Activated naive CD8-positive, alpha-beta T cell (primary cell): ENCODE measurements at regions not wholly inside any gene's neighbourhood (a gene's known extent, or its start where the extent isn't known, plus 50 kb on each side); places are given as distances from the start of the nearest gene placed in this dataset.

Experiments
- H3K27ac Mint-ChIP-seq: one replicate; pipeline ENCODE4 v1.8.0; 2021; ENCODE audit warnings: mixed read lengths
- H3K27me3 Mint-ChIP-seq: one replicate; pipeline ENCODE4 v1.8.0; 2021; ENCODE audit warnings: mixed read lengths
- H3K36me3 Mint-ChIP-seq: one replicate; pipeline ENCODE4 v1.8.0; 2021; ENCODE audit warnings: mixed read lengths
- H3K4me1 Mint-ChIP-seq: one replicate; pipeline ENCODE4 v1.8.0; 2021; ENCODE audit warnings: low read depth, mixed read lengths
- H3K4me3 Mint-ChIP-seq: one replicate; pipeline ENCODE4 v1.8.0; 2021; ENCODE audit warnings: mild to moderate bottlenecking, mixed read lengths
- H3K9me3 Mint-ChIP-seq: one replicate; pipeline ENCODE4 v1.8.0; 2021; ENCODE audit warnings: low read depth, mixed read lengths

DNA sequence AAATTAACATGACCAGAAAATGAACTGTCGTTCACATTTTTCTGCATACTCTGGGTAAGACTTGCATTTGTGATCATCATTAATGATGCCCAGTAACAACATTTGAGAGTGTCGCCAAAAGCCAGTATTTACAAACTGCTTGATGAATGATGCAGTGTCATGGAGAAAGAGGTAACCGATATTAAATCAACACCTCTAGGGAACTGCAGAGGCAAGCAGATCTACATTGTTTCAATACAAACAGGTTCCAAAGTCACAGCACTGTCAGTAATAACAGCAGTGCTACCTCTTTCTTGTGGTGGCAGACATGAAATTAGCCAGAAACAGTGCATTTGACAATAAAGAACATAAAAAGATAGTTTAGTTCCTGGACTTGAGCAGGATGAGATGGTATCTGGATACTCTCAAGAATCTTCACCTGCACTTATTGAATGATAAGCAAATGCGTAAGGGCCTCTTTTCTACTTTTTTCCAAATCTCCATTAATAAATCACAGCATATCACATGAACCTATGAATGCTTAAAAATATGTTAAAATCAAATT lies 456.6 kb downstream of the ARHGEF28 start:
- no peaks in the 10 kb centered on the region for H3K9me3 Mint-ChIP-seq
- H3K27me3 Mint-ChIP-seq = peaks cover 2% of the 10 kb centered on the region
- H3K4me1 Mint-ChIP-seq = no peaks in the 10 kb centered on the region
- H3K4me3 Mint-ChIP-seq = no peak overlapping the region
- no peak overlapping the region for H3K27ac Mint-ChIP-seq
- no peaks in the 10 kb centered on the region for H3K36me3 Mint-ChIP-seq

DNA sequence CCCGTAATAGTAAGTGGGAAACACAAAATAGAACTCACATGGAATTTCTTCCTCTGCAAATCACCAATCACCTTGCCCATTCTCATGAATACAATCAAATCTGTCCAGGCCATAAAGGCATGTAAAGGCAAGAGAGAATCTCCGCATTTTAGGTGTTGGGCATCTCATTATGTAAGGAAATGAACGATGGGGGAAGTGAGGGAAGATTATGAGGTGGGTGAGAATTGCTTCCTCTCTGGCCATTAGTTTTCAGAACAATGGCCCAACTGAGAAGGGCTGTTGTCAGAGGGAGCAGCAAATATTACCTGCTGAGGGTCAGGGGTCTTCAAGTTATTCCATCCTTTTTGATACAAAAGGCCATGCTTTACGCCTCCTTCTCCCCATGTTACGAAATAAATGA lies 455.1 kb downstream of the ARHGEF28 start:
- Mint-ChIP-seq H3K36me3 (no peaks in the 10 kb centered on the region), H3K27ac (no peak overlapping the region), H3K4me3 (no peak overlapping the region), H3K9me3 (no peaks in the 10 kb centered on the region), H3K4me1 (no peaks in the 10 kb centered on the region), H3K27me3 (no peaks in the 10 kb centered on the region)

DNA sequence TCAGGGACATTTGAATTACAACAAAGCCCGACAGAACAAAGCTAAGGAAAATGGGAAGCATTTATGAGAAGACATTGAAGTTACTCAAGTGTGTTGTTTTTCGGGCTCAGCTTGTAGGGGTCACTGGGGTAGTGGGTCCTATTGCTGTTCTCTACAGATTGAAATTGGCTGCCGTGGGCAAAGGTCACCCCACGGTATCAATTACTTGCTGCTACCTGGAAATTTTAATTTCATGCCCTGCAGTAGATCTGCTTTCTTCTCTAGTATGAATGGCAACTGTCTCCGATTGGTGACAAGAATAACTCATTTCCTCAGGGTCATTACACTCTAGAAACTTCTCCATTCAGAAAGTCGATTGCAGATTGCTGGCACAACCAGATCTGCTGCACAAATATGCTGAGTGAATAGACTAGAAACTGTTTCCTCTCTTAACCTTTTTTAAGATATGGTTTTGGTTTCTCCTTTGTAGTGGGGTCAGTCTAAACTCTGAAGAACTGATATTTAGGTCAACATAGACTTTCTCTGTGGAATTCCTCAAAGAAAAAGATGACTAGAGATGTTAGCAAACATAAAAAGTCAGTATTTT lies 454.1 kb downstream of the ARHGEF28 start:
- Mint-ChIP-seq H3K36me3 (no peaks in the 10 kb centered on the region), H3K9me3 (no peaks in the 10 kb centered on the region), H3K27me3 (no peaks in the 10 kb centered on the region), H3K4me1 (no peaks in the 10 kb centered on the region), H3K27ac (no peak overlapping the region), H3K4me3 (no peak overlapping the region)

DNA sequence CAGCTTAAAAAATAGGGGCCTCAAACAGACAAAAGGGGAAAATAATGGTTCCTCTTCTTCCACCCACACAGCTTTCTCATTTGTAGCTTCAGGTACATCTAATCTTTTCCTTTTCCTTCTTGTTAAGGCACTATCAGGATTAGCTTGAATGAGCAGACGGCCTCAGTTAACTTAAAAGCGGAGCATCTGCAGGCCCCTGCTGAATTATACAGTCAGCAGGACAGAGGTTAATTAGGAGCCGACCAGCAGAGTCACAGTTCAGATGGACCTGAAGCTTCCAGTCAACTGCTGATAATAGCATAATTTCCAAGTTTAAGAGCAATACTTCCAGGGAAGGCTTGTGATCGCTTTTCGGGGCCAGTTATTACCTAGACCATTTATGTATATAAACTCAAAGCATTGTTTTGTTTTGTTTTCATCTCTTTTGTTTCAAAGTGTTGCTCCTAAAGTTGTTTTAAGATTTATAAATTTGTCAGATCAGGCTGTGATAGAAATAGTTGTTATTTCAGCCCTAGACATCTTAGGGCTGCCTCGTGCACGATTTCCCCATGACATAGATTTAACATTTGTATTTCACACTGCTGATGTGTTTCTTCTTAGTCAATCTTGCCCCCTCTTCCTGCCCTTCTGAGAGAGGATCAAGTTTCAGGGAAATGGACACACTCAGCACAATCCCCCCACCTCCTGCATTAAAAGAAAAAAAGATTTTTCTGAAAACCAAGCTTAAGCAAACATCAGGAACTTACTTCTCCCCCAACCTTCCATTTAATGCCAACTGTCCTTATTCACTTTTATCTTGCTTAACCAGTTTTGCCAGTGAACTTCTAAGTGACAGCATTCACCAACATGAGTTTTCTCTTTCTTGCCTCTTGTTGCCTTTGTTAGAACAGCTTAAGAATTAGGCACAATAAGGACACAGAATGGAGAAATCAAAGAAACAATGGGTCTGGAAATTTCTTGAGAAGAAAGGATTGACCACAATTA lies 449.8 kb downstream of the ARHGEF28 start:
- Mint-ChIP-seq H3K36me3 (no peaks in the 10 kb centered on the region), H3K27me3 (no peaks in the 10 kb centered on the region)

DNA sequence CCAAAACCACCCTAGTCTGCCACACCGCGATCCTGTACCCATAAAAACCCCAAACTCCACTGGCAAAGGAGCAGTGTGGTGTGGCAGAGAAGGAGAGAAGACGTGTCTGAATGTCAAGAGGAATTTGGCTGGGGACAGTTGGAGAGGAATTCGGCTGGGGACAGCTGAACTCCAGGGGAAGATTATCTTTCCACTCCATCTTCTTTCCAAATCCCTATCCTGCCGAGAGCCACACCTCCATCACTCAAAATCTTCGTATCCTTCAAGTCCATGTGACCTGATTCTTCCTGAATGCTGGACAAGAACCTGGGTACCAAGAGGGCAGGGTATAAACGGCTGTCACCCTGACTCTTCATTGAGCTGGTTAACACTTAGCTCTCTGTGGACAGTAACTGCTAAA lies 448.1 kb downstream of the ARHGEF28 start:
- H3K4me3 Mint-ChIP-seq = no peak overlapping the region
- H3K36me3 Mint-ChIP-seq = no peaks in the 10 kb centered on the region

More for the DNA sequence above, 449.8 kb downstream of the ARHGEF28 start:
- H3K9me3 Mint-ChIP-seq = no peaks in the 10 kb centered on the region
- no peak overlapping the region for H3K4me3 Mint-ChIP-seq
- H3K4me1 Mint-ChIP-seq = no peaks in the 10 kb centered on the region
- no peak overlapping the region for H3K27ac Mint-ChIP-seq

DNA sequence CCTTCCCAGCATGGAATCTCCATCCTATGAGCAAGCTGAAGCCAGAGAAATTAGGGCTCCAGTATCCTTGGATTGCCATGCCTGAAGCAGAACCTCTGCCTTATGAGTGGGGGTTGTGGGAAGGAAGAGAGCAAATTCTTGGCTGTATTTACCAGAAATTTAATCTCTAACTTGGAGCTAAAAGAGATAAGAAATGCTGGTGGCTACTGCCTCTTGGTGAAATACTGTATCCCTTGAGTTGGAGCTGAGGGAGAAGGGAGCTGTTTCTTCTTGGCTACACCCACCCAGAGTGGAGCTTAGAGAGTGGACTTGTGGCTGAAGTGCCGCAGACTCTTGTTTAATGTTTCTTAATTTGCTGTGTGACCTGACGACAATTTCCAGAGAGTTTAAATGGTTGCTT lies 447.3 kb downstream of the ARHGEF28 start:
- Mint-ChIP-seq H3K4me3 (no peak overlapping the region), H3K4me1 (no peaks in the 10 kb centered on the region), H3K36me3 (no peaks in the 10 kb centered on the region), H3K9me3 (no peaks in the 10 kb centered on the region), H3K27ac (no peak overlapping the region), H3K27me3 (no peaks in the 10 kb centered on the region)

More for the DNA sequence above, 448.1 kb downstream of the ARHGEF28 start:
- no peak overlapping the region for H3K27ac Mint-ChIP-seq
- no peaks in the 10 kb centered on the region for H3K27me3 Mint-ChIP-seq
- H3K9me3 Mint-ChIP-seq = no peaks in the 10 kb centered on the region
- no peaks in the 10 kb centered on the region for H3K4me1 Mint-ChIP-seq

DNA sequence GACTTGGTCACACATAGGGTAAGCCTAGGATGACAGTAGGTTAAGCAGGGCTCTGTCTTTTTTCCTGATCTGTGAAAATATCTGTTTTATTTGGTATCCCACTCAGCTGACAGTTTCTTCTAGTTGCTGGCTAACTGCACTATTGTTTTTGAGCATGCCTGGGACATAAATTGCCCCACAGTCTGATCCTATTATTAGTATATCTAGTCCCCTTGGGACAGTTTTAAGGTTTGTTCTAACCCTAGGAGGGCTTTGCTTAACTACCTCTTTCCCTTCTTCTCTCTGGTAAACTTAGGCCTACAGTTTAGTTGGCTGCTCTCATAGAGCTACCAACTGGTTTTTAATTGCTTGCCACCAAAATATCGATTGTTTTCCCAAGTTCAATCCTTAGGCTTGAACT lies 446.6 kb downstream of the ARHGEF28 start:
- Mint-ChIP-seq H3K27ac (no peak overlapping the region), H3K4me1 (no peaks in the 10 kb centered on the region), H3K27me3 (no peaks in the 10 kb centered on the region), H3K36me3 (no peaks in the 10 kb centered on the region), H3K4me3 (no peak overlapping the region), H3K9me3 (no peaks in the 10 kb centered on the region)

DNA sequence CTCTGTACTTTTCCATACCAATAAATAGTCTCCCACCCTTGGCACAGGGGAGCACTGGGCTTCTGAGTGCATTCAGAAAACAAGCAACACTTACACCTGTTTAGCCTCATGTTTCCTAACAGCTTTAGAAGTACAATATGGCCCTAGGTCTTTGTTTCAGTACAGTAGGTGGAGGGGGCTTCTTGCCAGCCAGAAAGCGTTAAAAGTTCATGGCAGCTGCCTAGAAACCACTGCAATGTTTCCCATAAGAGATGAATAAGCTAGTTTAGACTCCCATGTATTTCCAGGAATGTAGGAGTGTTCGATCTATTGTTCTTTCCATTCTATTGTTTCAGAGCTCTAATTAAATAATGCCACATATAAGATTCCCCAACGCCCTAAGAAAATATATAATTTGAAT lies 444.8 kb downstream of the ARHGEF28 start:
- H3K4me3 Mint-ChIP-seq = no peak overlapping the region
- no peaks in the 10 kb centered on the region for H3K4me1 Mint-ChIP-seq
- H3K36me3 Mint-ChIP-seq = no peaks in the 10 kb centered on the region
- H3K27me3 Mint-ChIP-seq = no peaks in the 10 kb centered on the region
- H3K9me3 Mint-ChIP-seq = no peaks in the 10 kb centered on the region
- no peak overlapping the region for H3K27ac Mint-ChIP-seq

DNA sequence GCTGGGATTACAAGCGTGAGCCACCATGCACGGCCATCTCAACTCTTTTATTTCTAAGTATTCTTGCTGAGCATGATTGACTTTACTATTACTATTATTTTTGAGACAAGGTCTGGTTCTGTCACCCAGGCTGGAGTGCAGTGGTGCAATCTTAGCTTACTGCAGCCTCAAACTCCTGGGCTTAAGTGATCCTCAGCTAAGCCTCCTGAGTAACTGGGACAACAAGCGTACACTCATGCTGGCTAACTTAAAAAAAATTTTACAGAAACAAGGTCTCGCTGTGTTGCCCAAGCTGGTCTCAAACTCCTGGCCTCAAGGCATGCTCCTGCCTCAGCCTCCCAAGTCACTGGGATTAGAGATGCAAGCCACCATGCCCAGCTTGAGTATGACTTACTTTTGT lies 443.7 kb downstream of the ARHGEF28 start:
- no peak overlapping the region for H3K4me3 Mint-ChIP-seq
- no peak overlapping the region for H3K27ac Mint-ChIP-seq
- H3K36me3 Mint-ChIP-seq = no peaks in the 10 kb centered on the region
- H3K27me3 Mint-ChIP-seq = no peaks in the 10 kb centered on the region
- H3K9me3 Mint-ChIP-seq = no peaks in the 10 kb centered on the region
- H3K4me1 Mint-ChIP-seq = no peaks in the 10 kb centered on the region

DNA sequence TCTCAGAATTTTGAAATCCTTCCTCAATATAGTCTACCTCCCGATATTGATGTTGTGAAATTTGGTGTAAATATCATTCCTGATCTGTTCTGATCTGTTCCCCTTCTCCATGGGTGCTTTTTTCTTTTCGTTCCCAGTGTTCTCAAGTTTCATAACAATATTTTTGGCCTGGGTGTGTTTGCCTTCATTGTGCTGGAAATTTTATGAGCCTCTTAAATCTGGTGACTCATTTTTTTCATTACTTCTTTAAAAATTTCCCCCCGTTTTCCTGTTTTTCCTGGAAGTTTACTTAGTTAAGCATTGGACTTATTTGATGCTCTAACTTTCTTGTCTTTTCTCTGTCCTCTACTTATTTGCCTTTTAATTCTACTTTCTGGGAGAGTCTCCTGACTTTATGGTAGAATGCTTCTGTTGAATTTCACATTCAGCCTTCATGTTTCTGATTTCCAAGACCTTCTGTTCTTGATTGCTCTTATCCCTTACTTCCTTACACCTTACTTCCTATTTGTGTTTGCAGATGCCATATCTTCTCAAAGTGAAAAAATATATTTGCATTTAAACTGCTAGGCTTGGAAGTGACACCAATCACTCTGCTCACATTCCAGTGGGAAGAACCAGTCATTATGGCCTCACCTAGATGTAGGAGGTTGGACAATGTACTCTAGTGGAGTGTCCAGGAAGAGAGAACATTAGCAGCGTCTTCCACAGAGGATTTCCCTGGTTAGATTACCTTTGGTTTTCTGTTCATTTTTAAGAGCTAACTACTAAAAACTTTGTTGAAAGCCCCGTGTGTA lies 441.9 kb downstream of the ARHGEF28 start:
- no peaks in the 10 kb centered on the region for H3K4me1 Mint-ChIP-seq
- H3K36me3 Mint-ChIP-seq = no peaks in the 10 kb centered on the region
- no peak overlapping the region for H3K4me3 Mint-ChIP-seq
- H3K9me3 Mint-ChIP-seq = no peaks in the 10 kb centered on the region
- H3K27me3 Mint-ChIP-seq = peaks cover 4% of the 10 kb centered on the region
- no peak overlapping the region for H3K27ac Mint-ChIP-seq

DNA sequence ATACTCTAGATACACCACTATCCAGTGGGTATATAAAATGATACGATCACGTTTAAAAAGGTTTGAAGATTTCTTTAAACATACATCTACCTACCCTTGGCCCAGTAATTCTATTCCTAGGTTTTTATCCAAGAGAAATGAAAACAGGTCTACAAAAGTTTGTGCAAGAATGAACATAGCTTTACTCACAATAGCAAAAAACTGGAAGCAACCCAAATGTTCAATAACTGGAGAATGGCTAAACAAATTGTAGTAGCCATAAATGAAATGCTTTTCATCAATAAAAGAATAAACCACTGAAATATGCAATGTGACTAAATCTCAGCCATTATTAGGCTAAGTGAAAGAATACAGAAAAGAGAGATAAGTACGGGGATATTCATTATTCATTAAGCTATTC lies 438.9 kb downstream of the ARHGEF28 start:
- H3K27me3 Mint-ChIP-seq = peaks cover 4% of the 10 kb centered on the region
- no peak overlapping the region for H3K27ac Mint-ChIP-seq
- no peaks in the 10 kb centered on the region for H3K9me3 Mint-ChIP-seq
- H3K36me3 Mint-ChIP-seq = no peaks in the 10 kb centered on the region
- H3K4me3 Mint-ChIP-seq = no peak overlapping the region
- no peaks in the 10 kb centered on the region for H3K4me1 Mint-ChIP-seq

DNA sequence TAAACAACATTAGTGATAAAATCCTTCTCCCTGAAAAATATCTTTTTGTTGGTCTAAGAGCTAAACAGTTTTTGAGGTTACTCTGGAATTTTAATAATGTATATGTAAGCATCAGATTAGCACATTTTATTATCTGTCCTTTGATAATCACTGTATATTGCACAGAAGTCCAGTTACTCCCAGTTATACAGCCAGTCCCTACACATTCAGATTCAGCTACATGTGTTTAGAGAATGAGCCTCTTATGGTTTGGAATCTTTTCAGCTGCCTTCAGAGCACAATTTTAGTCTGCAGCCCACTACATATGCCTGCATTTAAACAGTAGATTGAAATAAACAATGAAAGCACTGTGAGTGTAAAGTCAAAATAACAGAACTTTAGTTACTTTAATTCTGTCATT lies 438.2 kb downstream of the ARHGEF28 start:
- H3K9me3 Mint-ChIP-seq = no peaks in the 10 kb centered on the region
- no peaks in the 10 kb centered on the region for H3K4me1 Mint-ChIP-seq
- H3K27me3 Mint-ChIP-seq = peaks cover 4% of the 10 kb centered on the region
- H3K4me3 Mint-ChIP-seq = no peak overlapping the region
- H3K27ac Mint-ChIP-seq = no peak overlapping the region
- no peaks in the 10 kb centered on the region for H3K36me3 Mint-ChIP-seq

DNA sequence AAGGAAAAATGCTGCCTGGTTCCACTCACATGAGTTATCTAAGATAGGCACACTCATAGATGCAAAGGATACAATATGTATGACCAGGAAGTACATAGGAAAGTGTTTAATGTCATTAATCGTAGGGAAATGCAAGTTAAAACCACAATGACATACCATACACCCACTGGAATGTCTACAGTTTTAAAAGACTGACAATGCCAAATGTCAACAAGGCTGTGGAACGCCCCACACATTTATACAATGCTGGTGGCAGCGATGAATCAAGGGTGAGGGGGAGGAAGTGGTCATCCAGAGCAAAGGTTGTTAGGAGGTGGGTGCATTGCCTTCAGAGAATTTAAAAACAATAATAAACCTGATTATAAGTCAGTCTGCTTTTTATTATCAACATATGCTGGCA lies 437.8 kb downstream of the ARHGEF28 start:
- H3K36me3 Mint-ChIP-seq = no peaks in the 10 kb centered on the region
- H3K9me3 Mint-ChIP-seq = no peaks in the 10 kb centered on the region
- peaks cover 4% of the 10 kb centered on the region for H3K27me3 Mint-ChIP-seq
- no peaks in the 10 kb centered on the region for H3K4me1 Mint-ChIP-seq
- no peak overlapping the region for H3K4me3 Mint-ChIP-seq
- no peak overlapping the region for H3K27ac Mint-ChIP-seq

DNA sequence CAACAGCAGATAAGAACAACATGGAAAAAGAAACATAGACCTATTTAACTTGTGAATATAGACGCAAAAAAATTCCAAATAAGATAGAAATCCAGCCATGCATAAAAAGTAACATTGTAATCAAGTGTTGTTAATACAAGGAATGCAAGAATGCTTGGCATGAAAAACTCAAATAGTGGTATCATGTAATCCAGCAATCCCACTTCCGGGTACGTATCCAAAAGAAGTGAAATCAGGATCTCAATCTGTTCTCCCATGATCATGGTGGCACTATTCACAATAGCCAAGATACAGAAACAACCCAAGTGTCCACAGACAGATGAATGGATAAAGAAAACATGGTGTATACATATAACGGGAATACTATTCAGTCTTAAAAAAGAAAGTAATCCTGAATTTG lies 437.4 kb downstream of the ARHGEF28 start:
- no peak overlapping the region for H3K4me3 Mint-ChIP-seq
- peaks cover 4% of the 10 kb centered on the region for H3K27me3 Mint-ChIP-seq
- H3K36me3 Mint-ChIP-seq = no peaks in the 10 kb centered on the region
- no peak overlapping the region for H3K27ac Mint-ChIP-seq
- no peaks in the 10 kb centered on the region for H3K4me1 Mint-ChIP-seq
- H3K9me3 Mint-ChIP-seq = no peaks in the 10 kb centered on the region

DNA sequence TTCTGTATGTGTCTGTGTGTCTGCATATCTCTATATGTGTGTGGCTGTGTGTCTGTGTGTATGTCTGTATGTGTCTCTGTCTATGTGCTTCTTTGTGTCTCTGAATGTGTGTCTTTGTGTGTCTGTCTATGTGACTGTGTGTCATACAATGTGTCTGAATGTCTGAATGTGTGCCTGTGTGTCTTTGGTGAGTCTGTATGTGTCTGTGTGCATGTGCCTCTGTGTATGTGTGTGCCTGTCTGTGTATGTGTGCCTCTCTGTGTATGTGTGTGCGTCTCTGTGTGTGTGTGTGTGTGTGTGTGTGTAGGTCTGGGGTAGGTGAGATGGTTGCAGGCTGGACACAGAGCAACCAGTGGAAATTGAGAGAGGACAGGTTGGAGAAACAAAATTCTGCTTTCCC lies 435.3 kb downstream of the ARHGEF28 start:
- H3K4me3 Mint-ChIP-seq = no peak overlapping the region
- H3K36me3 Mint-ChIP-seq = no peaks in the 10 kb centered on the region
- H3K4me1 Mint-ChIP-seq = no peaks in the 10 kb centered on the region
- H3K27ac Mint-ChIP-seq = no peak overlapping the region
- H3K9me3 Mint-ChIP-seq = no peaks in the 10 kb centered on the region
- peaks cover 8% of the 10 kb centered on the region for H3K27me3 Mint-ChIP-seq
